IMR-90 (cell line): ENCODE measurements at regions not wholly inside any gene's neighbourhood (a gene's known extent, or its start where the extent isn't known, plus 50 kb on each side); places are given as distances from the start of the nearest gene placed in this dataset.

ENCODE experiments used
- ATAC-seq: fragments of 200-7000 bp; cut with Tn5 transposase; 2 replicates; pipeline ENCODE4 v1.9.1; 2020; ENCODE audit warnings: low read depth, mild to moderate bottlenecking, moderate library complexity
- BruUV-seq: library from RNA; stranded (reverse); fragments of 400-500 nt; replicated peaks from 2 replicates; lab custom pipeline; 2021; lab: Mats Ljungman, UMichigan
- CTCF ChIA-PET: fragments of 300-600 bp; formaldehyde crosslinking; extraction: SDS; loops from one replicate; lab custom pipeline; 2021; ENCODE audit warnings: antibody characterized with exemption; lab: Yijun Ruan, JAX
- POLR2A ChIA-PET: fragments of 300-600 bp; sonication (Branson Sonifier 250); formaldehyde crosslinking; loops from one replicate; lab custom pipeline; 2022; ENCODE audit warnings: antibody characterized with exemption; ENCODE audit not compliant: unreplicated experiment; lab: Charles Lee
- DNase-seq: peaks from one replicate; pipeline ENCODE4 v3.0.0; 2013
- H2AFZ ChIP-seq: replicated peaks from 2 replicates; pipeline ENCODE3; 2013; ENCODE audit warnings: low read length, mild to moderate bottlenecking; ENCODE audit not compliant: poor library complexity
- H2AK5ac ChIP-seq: 2 replicates; pipeline ENCODE4 v1.6.1; 2013; ENCODE audit warnings: low read depth, low read length, inconsistent platforms
- H2AK9ac ChIP-seq: replicated peaks from 2 replicates; pipeline ENCODE3; 2013; ENCODE audit warnings: mild to moderate bottlenecking, low read depth, low read length, moderate library complexity; ENCODE audit not compliant: poor library complexity
- H2BK120ac ChIP-seq: 2 replicates; pipeline ENCODE4 v1.6.1; 2013; ENCODE audit warnings: low read depth, low read length, inconsistent platforms
- H2BK15ac ChIP-seq: 3 replicates; pipeline ENCODE4 v1.6.1; 2013; ENCODE audit warnings: low read depth, low read length, inconsistent platforms
- H2BK20ac ChIP-seq: 2 replicates; pipeline ENCODE4 v1.6.1; 2013; ENCODE audit warnings: low read depth, mild to moderate bottlenecking, inconsistent platforms, low read length, moderate library complexity
- H2BK5ac ChIP-seq: 2 replicates; pipeline ENCODE4 v1.6.1; 2013; ENCODE audit warnings: mild to moderate bottlenecking, low read depth, low read length, inconsistent platforms; ENCODE audit not compliant: poor library complexity, severe bottlenecking
- H3K14ac ChIP-seq: replicated peaks from 2 replicates; pipeline ENCODE4 v1.6.1; 2013; ENCODE audit warnings: low read depth, low read length, inconsistent platforms
- H3K18ac ChIP-seq: 2 replicates; pipeline ENCODE4 v1.6.1; 2013; ENCODE audit warnings: low read depth, low read length, control low read depth
- H3K23ac ChIP-seq: 2 replicates; pipeline ENCODE4 v1.6.1; 2013; ENCODE audit warnings: low read depth, low read length, inconsistent platforms
- H3K27ac ChIP-seq: 2 replicates; pipeline ENCODE4 v1.5.1; 2013; ENCODE audit warnings: mild to moderate bottlenecking, control low read depth, low read length; ENCODE audit not compliant: insufficient read depth
- H3K27me3 ChIP-seq: 2 replicates; pipeline ENCODE4 v1.6.1; 2013; ENCODE audit warnings: low read length; ENCODE audit not compliant: control insufficient read depth, insufficient read depth
- H3K36me3 ChIP-seq: 2 replicates; pipeline ENCODE4 v1.6.1; 2013; ENCODE audit warnings: low read length, mixed read lengths; ENCODE audit not compliant: control insufficient read depth, insufficient read depth
- H3K4ac ChIP-seq: 2 replicates; pipeline ENCODE4 v1.6.1; 2013; ENCODE audit warnings: low read depth, low read length, inconsistent platforms
- H3K4me1 ChIP-seq: 2 replicates; pipeline ENCODE4 v1.6.1; 2013; ENCODE audit warnings: low read length, mixed read lengths; ENCODE audit not compliant: control insufficient read depth, insufficient read depth
- H3K4me2 ChIP-seq: 2 replicates; pipeline ENCODE4 v1.6.1; 2013; ENCODE audit warnings: low read depth, mild to moderate bottlenecking, control low read depth, low read length, moderate library complexity
- H3K4me3 ChIP-seq: 2 replicates; pipeline ENCODE4 v1.5.1; 2013; ENCODE audit warnings: low read depth, mild to moderate bottlenecking, control low read depth, low read length, moderate library complexity; ENCODE audit not compliant: insufficient read depth
- H3K56ac ChIP-seq: 2 replicates; pipeline ENCODE4 v1.6.1; 2013; ENCODE audit warnings: low read length, inconsistent platforms; ENCODE audit not compliant: insufficient read depth; ENCODE audit errors: extremely low read depth
- H3K79me1 ChIP-seq, 2 experiments: 2 replicates each; pipeline ENCODE4 v1.6.1; 2013; ENCODE audit warnings: low read length in 2 of 2, inconsistent platforms in 1 of 2, low read depth in 1 of 2
- H3K9ac ChIP-seq: 2 replicates; pipeline ENCODE4 v1.6.1; 2013; ENCODE audit warnings: low read depth, low read length, control low read depth
- H3K9me1 ChIP-seq: 2 replicates; pipeline ENCODE4 v1.6.1; 2013; ENCODE audit warnings: low read length, inconsistent platforms; ENCODE audit not compliant: insufficient read depth
- H3K9me3 ChIP-seq: 2 replicates; pipeline ENCODE4 v1.6.1; 2013; ENCODE audit warnings: low read length; ENCODE audit not compliant: control insufficient read depth, insufficient read depth
- H4K20me1 ChIP-seq: 2 replicates; pipeline ENCODE4 v1.6.1; 2013; ENCODE audit warnings: low read length, inconsistent platforms; ENCODE audit not compliant: insufficient read depth
- H4K5ac ChIP-seq: 2 replicates; pipeline ENCODE4 v1.6.1; 2013; ENCODE audit warnings: mild to moderate bottlenecking, low read depth, low read length, control low read depth
- H4K8ac ChIP-seq, 2 experiments: 2 replicates each; pipeline ENCODE4 v1.6.1; 2013; ENCODE audit warnings: low read depth in 2 of 2, low read length in 2 of 2, control low read depth in 1 of 2, inconsistent platforms in 1 of 2
- H4K91ac ChIP-seq: 2 replicates; pipeline ENCODE4 v1.6.1; 2013; ENCODE audit warnings: low read depth, low read length, inconsistent platforms; ENCODE audit not compliant: insufficient read depth
- CEBPB ChIP-seq: IDR thresholded peaks from 2 replicates; pipeline ENCODE4 v1.6.1; 2012; ENCODE audit warnings: low read depth, low read length, improper control_type of control experiment
- MAFK ChIP-seq: IDR thresholded peaks from 2 replicates; pipeline ENCODE4 v1.6.1; 2012; ENCODE audit warnings: low read depth, low read length, improper control_type of control experiment
- POLR2A ChIP-seq: IDR thresholded peaks from 2 replicates; pipeline ENCODE4 v1.6.1; 2012; ENCODE audit warnings: mild to moderate bottlenecking, low read depth, low read length
- RFX5 ChIP-seq: IDR thresholded peaks from 2 replicates; pipeline ENCODE4 v1.8.0; 2012; ENCODE audit warnings: low read depth, mild to moderate bottlenecking, low read length, moderate library complexity
- WGBS, 2 experiments: methylation state at CpG; one replicate each; pipeline versions ENCODE4 v1.1.5 to v1.1.7; 2013; ENCODE audit warnings: missing lambda C conversion rate in 2 of 2; ENCODE audit not compliant: insufficient read length in 1 of 2; ENCODE audit errors: extremely low coverage in 2 of 2; 5-methylcytosine and 5-hydroxymethylcytosine counted together
- dilution Hi-C: fragments of 300-500 bp; cut with HindIII; formaldehyde crosslinking; loops from one replicate; pipeline ENCODE4 v1.14.3; 2018; ENCODE audit warnings: low sequenced_read_pairs; ENCODE audit not compliant: unreplicated experiment
- in situ Hi-C: fragments of 300-500 bp; cut with MboI; formaldehyde crosslinking; loops from 3 replicates; pipeline ENCODE4 v1.14.3; 2019; ENCODE audit warnings: low sequenced_read_pairs, inconsistent platforms, mixed read lengths
- intact Hi-C: fragments of 100-400 bp; cut with micrococcal nuclease; formaldehyde crosslinking; loops from 2 replicates; pipeline ENCODE4 v1.10.0; 2022
- TF ChIP-seq, protein P1 (sequence below): fragments of 150-350 bp; IDR thresholded peaks from 2 replicates; pipeline ENCODE4 v1.6.1; 2017; ENCODE audit warnings: mild to moderate bottlenecking, antibody characterized with exemption, low read length, low read depth

DNA sequence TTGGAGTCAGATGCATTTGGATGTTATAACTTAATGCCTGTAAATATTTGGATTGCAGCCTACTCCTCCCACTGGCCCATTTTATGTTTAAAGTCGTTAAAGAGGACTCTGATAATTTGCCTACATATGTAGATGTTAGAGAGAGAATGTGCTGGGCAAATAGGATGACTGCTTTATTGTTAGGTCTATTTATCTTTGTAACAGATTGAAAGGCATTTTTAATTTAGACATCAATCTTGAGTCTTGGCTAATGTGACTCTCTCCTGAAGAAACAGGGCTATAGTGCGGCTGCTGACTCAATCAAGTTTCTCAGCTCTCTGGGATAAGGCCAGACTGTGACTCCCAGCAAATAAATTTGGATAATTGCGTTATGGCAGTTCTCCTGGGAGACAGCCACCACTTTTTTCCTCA lies 1101.4 kb downstream of the CBLN2 start:
- Histone ChIP-seq H2AK5ac (no peak overlapping the region), H3K23ac (no peak overlapping the region), H4K91ac (no peak overlapping the region), H2AK9ac (no peak overlapping the region), H4K5ac (no peak overlapping the region), H3K4me1 (no peaks in the 10 kb centered on the region), H3K9me1 (no peaks in the 10 kb centered on the region), H3K79me1 (no peaks in the 10 kb centered on the region), H4K20me1 (no peaks in the 10 kb centered on the region), H3K14ac (no peak overlapping the region), H3K4me2 (no peak overlapping the region), H3K18ac (no peak overlapping the region), H2BK20ac (no peak overlapping the region), H3K4ac (no peak overlapping the region), H2BK5ac (no peak overlapping the region), H3K27me3 (no peaks in the 10 kb centered on the region), H3K36me3 (no peaks in the 10 kb centered on the region), H3K27ac (no peak overlapping the region), H2BK120ac (no peak overlapping the region), H3K9ac (no peak overlapping the region), H4K8ac (no peak overlapping the region), H3K9me3 (peaks cover 11% of the 10 kb centered on the region; the same call in 1 of the 2 replicates), H3K4me3 (no peak overlapping the region), H3K56ac (no peak overlapping the region), H2BK15ac (no peak overlapping the region), H2AFZ (no peak overlapping the region)
- no CpG with 5 or more reads among the region's 3 CpGs for WGBS, 2 experiments
- TF ChIP-seq RFX5 (no peak), POLR2A (no peak), CEBPB (no peak), MAFK (no peak)
- TF ChIP-seq, protein P1, sequence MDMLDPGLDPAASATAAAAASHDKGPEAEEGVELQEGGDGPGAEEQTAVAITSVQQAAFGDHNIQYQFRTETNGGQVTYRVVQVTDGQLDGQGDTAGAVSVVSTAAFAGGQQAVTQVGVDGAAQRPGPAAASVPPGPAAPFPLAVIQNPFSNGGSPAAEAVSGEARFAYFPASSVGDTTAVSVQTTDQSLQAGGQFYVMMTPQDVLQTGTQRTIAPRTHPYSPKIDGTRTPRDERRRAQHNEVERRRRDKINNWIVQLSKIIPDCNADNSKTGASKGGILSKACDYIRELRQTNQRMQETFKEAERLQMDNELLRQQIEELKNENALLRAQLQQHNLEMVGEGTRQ = no peak
- no peak for ATAC-seq
- dilution Hi-C loops (no loop called here), in situ Hi-C loops (no loop called here), intact Hi-C loops (no loop called here)
- DNase-seq = no peak
- POLR2A ChIA-PET = no interaction called here
- CTCF ChIA-PET = no interaction called here
- no TSS peak for BruUV-seq
